Peyer's patch (tissue), 4 donors: ENCODE measurements at regions not wholly inside any gene's neighbourhood (a gene's known extent, or its start where the extent isn't known, plus 50 kb on each side); places are given as distances from the start of the nearest gene placed in this dataset.

Source experiments
- POLR2A ChIP-seq, 2 donors: fragments of 450-650 bp; IDR thresholded peaks; one replicate each; pipeline ENCODE4 v1.5.1; 2017; ENCODE audit warnings: antibody characterized with exemption in 2 of 2, mild to moderate bottlenecking in 2 of 2, moderate library complexity in 2 of 2
- TF ChIP-seq, protein P1 (sequence below), 6 experiments: fragments of 450-650 bp in 4 of 6; fragments of 200-600 bp in 2 of 6; sonication (generic) in 1 of 6; IDR thresholded peaks; one replicate each; pipeline ENCODE4 v1.5.1; 2017 to 2019; ENCODE audit warnings: antibody characterized with exemption in 6 of 6, mild to moderate bottlenecking in 3 of 6, moderate library complexity in 1 of 6

DNA sequence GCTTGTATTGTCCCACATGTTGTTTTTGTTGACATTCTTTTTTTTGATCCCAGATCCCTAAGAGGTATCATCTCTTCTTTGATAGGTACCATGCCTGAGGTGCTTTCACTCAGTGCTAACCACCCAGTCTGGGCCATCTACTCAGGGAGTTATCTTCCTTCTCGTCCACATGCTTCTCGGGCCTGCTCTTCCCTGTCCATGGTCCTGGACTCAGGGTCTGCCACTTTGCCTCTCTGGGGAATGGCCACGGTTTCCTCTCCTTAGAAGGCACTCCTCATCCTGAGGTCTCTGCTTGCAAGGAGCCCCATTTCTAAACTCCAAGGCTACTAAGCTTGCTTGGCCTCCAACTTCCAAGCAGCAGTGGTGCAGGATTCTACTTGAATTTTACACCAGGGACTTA lies 227.0 kb upstream of the NCAM1 start:
- TF ChIP-seq POLR2A (IDR thresholded peaks at IDR 0.05), result no peak
- TF ChIP-seq, protein P1, sequence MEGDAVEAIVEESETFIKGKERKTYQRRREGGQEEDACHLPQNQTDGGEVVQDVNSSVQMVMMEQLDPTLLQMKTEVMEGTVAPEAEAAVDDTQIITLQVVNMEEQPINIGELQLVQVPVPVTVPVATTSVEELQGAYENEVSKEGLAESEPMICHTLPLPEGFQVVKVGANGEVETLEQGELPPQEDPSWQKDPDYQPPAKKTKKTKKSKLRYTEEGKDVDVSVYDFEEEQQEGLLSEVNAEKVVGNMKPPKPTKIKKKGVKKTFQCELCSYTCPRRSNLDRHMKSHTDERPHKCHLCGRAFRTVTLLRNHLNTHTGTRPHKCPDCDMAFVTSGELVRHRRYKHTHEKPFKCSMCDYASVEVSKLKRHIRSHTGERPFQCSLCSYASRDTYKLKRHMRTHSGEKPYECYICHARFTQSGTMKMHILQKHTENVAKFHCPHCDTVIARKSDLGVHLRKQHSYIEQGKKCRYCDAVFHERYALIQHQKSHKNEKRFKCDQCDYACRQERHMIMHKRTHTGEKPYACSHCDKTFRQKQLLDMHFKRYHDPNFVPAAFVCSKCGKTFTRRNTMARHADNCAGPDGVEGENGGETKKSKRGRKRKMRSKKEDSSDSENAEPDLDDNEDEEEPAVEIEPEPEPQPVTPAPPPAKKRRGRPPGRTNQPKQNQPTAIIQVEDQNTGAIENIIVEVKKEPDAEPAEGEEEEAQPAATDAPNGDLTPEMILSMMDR (IDR thresholded peaks at IDR 0.05), result no peak
